Mucosa of descending colon (tissue), 3 donors: ENCODE measurements at regions not wholly inside any gene's neighbourhood (a gene's known extent, or its start where the extent isn't known, plus 50 kb on each side); places are given as distances from the start of the nearest gene placed in this dataset.

Experiments
- ATAC-seq: fragments of 200-7000 bp; cut with Tn5 transposase; one replicate; pipeline ENCODE4 v1.9.1; 2020; ENCODE audit warnings: mild to moderate bottlenecking, moderate library complexity
- DNase-seq, 3 donors: peaks; one replicate each; pipeline ENCODE4 v3.0.0-alpha.2; 2020
- H3K36me3 ChIP-seq: fragments of 200-600 bp; one replicate; pipeline ENCODE4 v1.8.0; 2021; ENCODE audit warnings: low read depth, mild to moderate bottlenecking
- H3K4me1 ChIP-seq: fragments of 200-600 bp; one replicate; pipeline ENCODE4 v1.8.0; 2021; ENCODE audit warnings: low read depth, mild to moderate bottlenecking
- H3K4me3 ChIP-seq: fragments of 200-600 bp; one replicate; pipeline ENCODE4 v1.8.0; 2021; ENCODE audit warnings: mild to moderate bottlenecking
- H3K9me3 ChIP-seq: fragments of 200-600 bp; one replicate; pipeline ENCODE4 v1.8.0; 2021; ENCODE audit warnings: mild to moderate bottlenecking
- CTCF ChIP-seq: fragments of 200-600 bp; IDR thresholded peaks from one replicate; pipeline ENCODE4 v1.8.0; 2022; ENCODE audit warnings: antibody characterized with exemption, mild to moderate bottlenecking
- intact Hi-C, 2 donors: fragments of 100-400 bp; cut with DNase I in 1 of 2; cut with micrococcal nuclease in 1 of 2; formaldehyde crosslinking; loops; one replicate each; pipeline versions ENCODE4 v1.11.0 to v1.11.1; 2022; cut with DNase I, micrococcal nuclease
- donor health status: DM: no; HTN: no; CAD: no; lungs with moderate emphysema.
- donor health status: DM: no; HTN: no; CAD: no.
- donor health status: DM: no; HTN: yes; CAD: no.

GRCh38 chr2:139613264-139613663 lies 833.1 kb upstream of the NXPH2 start:
- TF ChIP-seq CTCF, result no peak
- Histone ChIP-seq H3K4me3 (no peak overlapping the region), H3K9me3 (no peaks in the 10 kb centered on the region), H3K36me3 (no peaks in the 10 kb centered on the region), H3K4me1 (no peaks in the 10 kb centered on the region)
- DNase-seq (no peak), ATAC-seq (no peak)
- intact Hi-C loops, result no loop called here

GRCh38 chr2:139610512-139610911 lies 830.3 kb upstream of the NXPH2 start:
- TF ChIP-seq CTCF, result no peak
- DNase-seq (no peak), ATAC-seq (no peak)
- Histone ChIP-seq H3K4me1 (no peaks in the 10 kb centered on the region), H3K36me3 (no peaks in the 10 kb centered on the region), H3K9me3 (no peaks in the 10 kb centered on the region), H3K4me3 (no peak overlapping the region)
- intact Hi-C loops, result no loop called here

DNA sequence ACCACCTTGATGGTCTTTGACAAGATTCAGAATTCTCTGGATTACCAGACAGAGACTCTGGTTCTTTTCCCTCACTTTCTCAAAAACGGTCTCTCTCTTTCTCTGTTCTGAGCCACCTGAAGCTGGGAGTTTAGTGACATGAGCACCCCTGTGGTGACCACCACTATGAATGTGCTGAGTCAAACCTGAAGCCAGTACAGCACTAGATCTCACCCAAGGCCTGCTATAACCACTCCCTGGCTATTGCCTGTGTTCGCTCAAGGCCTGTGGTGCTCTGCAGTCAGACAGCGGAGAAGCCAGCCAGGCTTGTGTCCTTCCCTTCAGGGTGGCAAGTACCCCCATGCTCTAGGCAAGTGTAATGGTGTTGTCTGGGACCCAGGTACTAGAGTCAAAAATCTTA lies 828.9 kb upstream of the NXPH2 start:
- Histone ChIP-seq H3K4me3 (no peak overlapping the region), H3K9me3 (no peaks in the 10 kb centered on the region), H3K36me3 (no peaks in the 10 kb centered on the region), H3K4me1 (no peaks in the 10 kb centered on the region)
- no peak for DNase-seq
- no peak for TF ChIP-seq CTCF
- no peak for ATAC-seq
- intact Hi-C loops, result no loop called here

- no peak for DNase-seq
- no peak for TF ChIP-seq CTCF
- no peak for ATAC-seq
- Histone ChIP-seq H3K9me3 (no peaks in the 10 kb centered on the region), H3K4me3 (no peak overlapping the region), H3K4me1 (no peaks in the 10 kb centered on the region), H3K36me3 (no peaks in the 10 kb centered on the region)
- intact Hi-C loops, result no loop called here
Observed at GRCh38 chr2:139605668-139606067, 825.5 kb upstream of the NXPH2 start.

GRCh38 chr2:139600166-139600565 lies 820.0 kb upstream of the NXPH2 start:
- intact Hi-C loops, result no loop called here

More at GRCh38 chr2:139600166-139600565, 820.0 kb upstream of the NXPH2 start:
- H3K36me3 ChIP-seq, result no peaks in the 10 kb centered on the region
- no peak for DNase-seq
- no peak overlapping the region for H3K4me3 ChIP-seq
- H3K9me3 ChIP-seq, result no peaks in the 10 kb centered on the region
- H3K4me1 ChIP-seq, result no peaks in the 10 kb centered on the region
- ATAC-seq, result no peak
- no peak for TF ChIP-seq CTCF
